GM12864 (cell line): ENCODE measurements at regions not wholly inside any gene's neighbourhood (a gene's known extent, or its start where the extent isn't known, plus 50 kb on each side); places are given as distances from the start of the nearest gene placed in this dataset.

Experiments used
- DNase-seq: peaks from one replicate; pipeline ENCODE4 v3.0.0-alpha.2; 2011; ENCODE audit warnings: low read depth
- H3K4me3 ChIP-seq: 2 replicates; pipeline ENCODE4 v1.5.1; 2011; ENCODE audit warnings: mild to moderate bottlenecking, low read depth, low read length, control low read depth
- CTCF ChIP-seq: IDR thresholded peaks from 2 replicates; pipeline ENCODE4 v1.5.1; 2011; ENCODE audit warnings: low read depth, mild to moderate bottlenecking, moderate library complexity, low read length, control low read depth, inconsistent platforms; ENCODE audit errors: missing control alignments

- DNase-seq = no peak
- H3K4me3 ChIP-seq = no peak overlapping the region
- no peak for TF ChIP-seq CTCF
Measured at GRCh38 chr4:36767596-36767995, 476.9 kb upstream of the NWD2 start.

GRCh38 chr4:36771411-36772153 lies 473.0 kb upstream of the NWD2 start:
- TF ChIP-seq CTCF = no peak
- DNase-seq = no peak
- no peak overlapping the region for H3K4me3 ChIP-seq

- no peak for DNase-seq
- H3K4me3 ChIP-seq = no peak overlapping the region
- no peak for TF ChIP-seq CTCF
Measured at GRCh38 chr4:36772154-36772516, 472.4 kb upstream of the NWD2 start.

GRCh38 chr4:36773467-36773866 lies 471.1 kb upstream of the NWD2 start:
- TF ChIP-seq CTCF = no peak
- no peak overlapping the region for H3K4me3 ChIP-seq
- no peak for DNase-seq

- DNase-seq = no peak
- TF ChIP-seq CTCF = no peak
- H3K4me3 ChIP-seq = no peak overlapping the region
Measured at GRCh38 chr4:36775544-36775943, 469.0 kb upstream of the NWD2 start.

- no peak overlapping the region for H3K4me3 ChIP-seq
- no peak for TF ChIP-seq CTCF
- no peak for DNase-seq
Measured at GRCh38 chr4:36779601-36780000, 464.9 kb upstream of the NWD2 start.

GRCh38 chr4:36785973-36786372 lies 458.6 kb upstream of the NWD2 start:
- no peak for DNase-seq
- no peak overlapping the region for H3K4me3 ChIP-seq
- no peak for TF ChIP-seq CTCF
